Nephron progenitor cell (in vitro differentiated cells): ENCODE measurements at regions not wholly inside any gene's neighbourhood (a gene's known extent, or its start where the extent isn't known, plus 50 kb on each side); places are given as distances from the start of the nearest gene placed in this dataset.

Experiments used
- DNase-seq: peaks from one replicate; pipeline ENCODE4 v3.0.0; 2021
- H3K27ac Mint-ChIP-seq: 2 replicates; pipeline ENCODE4 v1.8.0; 2021; ENCODE audit warnings: mild to moderate bottlenecking, moderate library complexity, mixed read lengths
- H3K27me3 Mint-ChIP-seq: 2 replicates; pipeline ENCODE4 v1.8.0; 2021; ENCODE audit warnings: mild to moderate bottlenecking, low read depth, mixed read lengths; ENCODE audit not compliant: poor library complexity
- H3K36me3 Mint-ChIP-seq: 2 replicates; pipeline ENCODE4 v1.8.0; 2021; ENCODE audit warnings: low read depth, mixed read lengths
- H3K4me1 Mint-ChIP-seq: 2 replicates; pipeline ENCODE4 v1.8.0; 2021; ENCODE audit warnings: mixed read lengths
- H3K4me3 Mint-ChIP-seq: 2 replicates; pipeline ENCODE4 v1.8.0; 2021; ENCODE audit warnings: mild to moderate bottlenecking, moderate library complexity, mixed read lengths
- H3K9me3 Mint-ChIP-seq: 2 replicates; pipeline ENCODE4 v1.8.0; 2021; ENCODE audit warnings: mild to moderate bottlenecking, moderate library complexity, mixed read lengths
- CTCF ChIP-seq: fragments of 200-600 bp; sonication (generic); IDR thresholded peaks from 2 replicates; pipeline ENCODE4 v1.5.0; 2021; ENCODE audit warnings: antibody characterized with exemption

GRCh38 chr6:44661221-44662008 is 273.9 kb downstream of the CDC5L start:
- peak overlapping the region; percentile 26 for H3K4me3 Mint-ChIP-seq
- no peak for TF ChIP-seq CTCF
- H3K9me3 Mint-ChIP-seq: no peaks in the 10 kb centered on the region
- DNase-seq: no peak
- peaks cover 73% of the 10 kb centered on the region for H3K4me1 Mint-ChIP-seq
- peaks cover 19% of the 10 kb centered on the region for H3K27me3 Mint-ChIP-seq
- H3K36me3 Mint-ChIP-seq: no peaks in the 10 kb centered on the region
- peak overlapping the region; percentile 7 for H3K27ac Mint-ChIP-seq

- no peak for DNase-seq
- Mint-ChIP-seq H3K4me3 (peak overlapping the region; percentile 12), H3K9me3 (no peaks in the 10 kb centered on the region), H3K36me3 (no peaks in the 10 kb centered on the region), H3K27me3 (peaks cover 21% of the 10 kb centered on the region), H3K27ac (no peak overlapping the region), H3K4me1 (peaks cover 74% of the 10 kb centered on the region)
- TF ChIP-seq CTCF: no peak
These were observed 275.1 kb downstream of the CDC5L start for GRCh38 chr6:44662461-44663121.

DNA sequence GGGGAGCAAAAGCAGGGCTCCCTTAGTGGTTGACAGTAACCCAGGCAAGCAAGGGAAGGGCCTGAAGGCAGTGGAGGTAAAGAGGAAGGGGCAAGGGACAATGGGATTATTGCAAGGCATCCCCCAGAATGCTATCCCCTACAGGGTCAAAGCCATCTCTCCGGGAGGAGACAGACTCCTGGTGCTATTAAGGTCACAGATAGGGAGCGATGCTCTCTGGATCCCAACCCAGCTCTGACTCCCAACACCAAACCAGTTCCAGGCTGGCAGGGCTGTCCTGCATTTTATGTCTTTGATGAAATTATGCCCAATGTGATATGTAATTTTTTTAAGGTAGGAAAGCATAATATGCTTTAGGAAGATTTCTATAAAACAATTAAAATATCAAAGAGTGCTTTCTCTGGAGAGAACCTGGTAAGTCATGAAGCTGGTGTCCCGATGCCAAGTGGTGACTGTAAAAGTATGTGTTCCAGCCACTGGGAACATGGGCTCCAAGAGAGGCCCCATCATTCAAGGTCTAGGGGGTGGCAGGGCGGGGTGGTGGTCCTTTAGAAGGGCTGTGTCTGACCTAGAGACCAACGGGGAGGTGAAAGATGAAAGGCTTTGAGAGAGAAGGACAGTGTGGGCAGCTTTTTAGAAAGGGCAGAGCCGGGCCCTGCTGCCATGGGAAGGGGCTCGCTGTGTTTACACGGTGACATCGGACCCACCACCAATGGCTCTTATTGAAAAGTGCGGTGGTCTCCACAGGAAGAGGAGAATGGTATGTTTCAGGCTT is 276.5 kb downstream of the CDC5L start:
- H3K27ac Mint-ChIP-seq: no peak overlapping the region
- H3K36me3 Mint-ChIP-seq: no peaks in the 10 kb centered on the region
- no peak overlapping the region for H3K4me3 Mint-ChIP-seq
- no peaks in the 10 kb centered on the region for H3K9me3 Mint-ChIP-seq
- H3K4me1 Mint-ChIP-seq: peaks cover 88% of the 10 kb centered on the region
- no peak for TF ChIP-seq CTCF
- DNase-seq: no peak
- peaks cover 25% of the 10 kb centered on the region for H3K27me3 Mint-ChIP-seq

DNA sequence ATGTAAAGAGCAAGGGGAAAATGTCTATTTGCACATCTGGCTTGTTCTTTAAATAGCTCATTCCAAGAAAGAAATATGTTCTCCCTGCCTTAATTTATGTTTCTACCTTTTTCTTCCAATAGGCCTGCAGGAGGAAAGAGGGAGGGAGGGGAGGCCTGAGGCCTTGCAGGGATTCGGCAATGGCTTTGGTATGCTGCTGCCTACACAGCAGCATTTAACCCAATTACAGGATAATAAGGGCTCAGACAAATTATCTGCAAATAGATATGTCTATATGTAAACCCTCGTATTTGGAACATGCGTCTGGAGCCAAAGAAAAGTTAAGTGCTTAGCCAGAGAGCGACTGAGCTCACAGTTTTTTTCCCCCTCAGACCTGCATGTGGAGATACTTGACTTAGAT is 277.2 kb downstream of the CDC5L start:
- Mint-ChIP-seq H3K9me3 (no peaks in the 10 kb centered on the region), H3K36me3 (no peaks in the 10 kb centered on the region), H3K4me3 (no peak overlapping the region), H3K27me3 (peaks cover 25% of the 10 kb centered on the region), H3K4me1 (peaks cover 88% of the 10 kb centered on the region), H3K27ac (no peak overlapping the region)
- no peak for TF ChIP-seq CTCF
- DNase-seq: no peak

DNA sequence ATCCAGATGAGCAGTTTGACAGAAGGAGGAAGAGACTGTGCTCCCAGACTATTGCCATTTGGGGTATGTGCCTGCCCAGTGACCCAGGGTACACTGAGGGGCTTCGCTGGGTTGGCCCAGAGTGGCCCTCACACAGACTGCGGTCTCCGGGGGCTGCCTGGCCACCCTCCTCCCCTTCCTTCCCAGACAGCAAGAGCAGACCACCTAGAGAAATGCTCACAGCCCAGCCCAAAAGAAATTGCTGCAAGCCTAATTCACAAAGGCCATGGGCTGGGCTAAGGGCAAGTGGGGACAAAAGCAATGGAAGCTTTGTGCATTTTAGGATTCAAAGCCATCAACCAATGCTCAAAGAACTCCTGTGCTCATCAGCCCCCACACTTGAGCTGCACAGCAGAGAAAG is 277.6 kb downstream of the CDC5L start:
- DNase-seq: no peak
- H3K4me1 Mint-ChIP-seq: peaks cover 85% of the 10 kb centered on the region
- no peak for TF ChIP-seq CTCF
- no peaks in the 10 kb centered on the region for H3K36me3 Mint-ChIP-seq
- no peaks in the 10 kb centered on the region for H3K9me3 Mint-ChIP-seq
- H3K27ac Mint-ChIP-seq: no peak overlapping the region
- H3K4me3 Mint-ChIP-seq: no peak overlapping the region
- peaks cover 25% of the 10 kb centered on the region for H3K27me3 Mint-ChIP-seq
